SU-DHL-6 (cell line): ENCODE measurements at regions not wholly inside any gene's neighbourhood (a gene's known extent, or its start where the extent isn't known, plus 50 kb on each side); places are given as distances from the start of the nearest gene placed in this dataset.

Experiments
- H2AFZ ChIP-seq: fragments of 200-600 bp; sonication (generic); 2 replicates; pipeline ENCODE4 v1.6.1; 2014; ENCODE audit warnings: low read depth, mild to moderate bottlenecking, moderate library complexity, mixed read lengths, antibody characterized with exemption, low read length; ENCODE audit not compliant: severe bottlenecking
- H3F3A ChIP-seq: fragments of 200-600 bp; shearing (Covaris generic); 2 replicates; pipeline ENCODE4 v1.6.0; 2016; ENCODE audit warnings: antibody characterized with exemption, mild to moderate bottlenecking; ENCODE audit not compliant: insufficient read depth
- H3K27ac ChIP-seq: fragments of 200-600 bp; sonication (generic); 2 replicates; pipeline ENCODE4 v1.5.1; 2016; ENCODE audit warnings: low read depth, mild to moderate bottlenecking, low read length, moderate library complexity, mixed read lengths
- H3K27me3 ChIP-seq: fragments of 200-600 bp; sonication (generic), shearing (Covaris generic); 2 replicates; pipeline ENCODE4 v1.6.0; 2014; ENCODE audit warnings: mild to moderate bottlenecking, low read length
- H3K36me3 ChIP-seq: fragments of 200-600 bp; sonication (generic); 2 replicates; pipeline ENCODE4 v1.6.1; 2014; ENCODE audit warnings: mild to moderate bottlenecking, low read length, mixed read lengths
- H3K4me2 ChIP-seq: fragments of 300-600, 200-600 bp; shearing (Covaris generic), sonication (generic); 2 replicates; pipeline ENCODE4 v1.6.0; 2014; ENCODE audit warnings: low read length, low read depth, mild to moderate bottlenecking; ENCODE audit not compliant: poor library complexity, severe bottlenecking
- H3K4me3 ChIP-seq: fragments of 200-600 bp; sonication (generic); 2 replicates; pipeline ENCODE4 v1.5.1; 2014; ENCODE audit warnings: antibody characterized with exemption, low read length, mild to moderate bottlenecking, mixed read lengths; ENCODE audit not compliant: insufficient read depth, poor library complexity, severe bottlenecking
- H3K79me2 ChIP-seq: fragments of 200-600 bp; sonication (generic); 2 replicates; pipeline ENCODE4 v1.6.1; 2014; ENCODE audit warnings: mild to moderate bottlenecking, low read length, moderate library complexity; ENCODE audit not compliant: insufficient read depth
- H3K9ac ChIP-seq: fragments of 200-600 bp; sonication (generic); 2 replicates; pipeline ENCODE4 v1.7.0; 2014; ENCODE audit warnings: mild to moderate bottlenecking, low read length
- H3K9me2 ChIP-seq: fragments of 200-600 bp; sonication (generic); replicated peaks from 2 replicates; pipeline ENCODE4 v1.6.1; 2014; ENCODE audit warnings: low read length; ENCODE audit not compliant: insufficient read depth
- H3K9me3 ChIP-seq: fragments of 200-600 bp; sonication (generic); 2 replicates; pipeline ENCODE4 v1.6.1; 2014; ENCODE audit warnings: low read length, mixed read lengths; ENCODE audit not compliant: insufficient read depth
- H4K20me1 ChIP-seq: fragments of 200-600 bp; sonication (generic); 2 replicates; pipeline ENCODE4 v1.6.1; 2014; ENCODE audit warnings: low read depth, mild to moderate bottlenecking, antibody characterized with exemption, low read length, moderate library complexity, mixed read lengths
- EZH2phosphoT487 ChIP-seq: fragments of 200-600 bp; sonication (generic), shearing (Covaris generic); conservative IDR thresholded peaks from 2 replicates; pipeline ENCODE4 v1.6.1; 2018; ENCODE audit warnings: mild to moderate bottlenecking, antibody characterized with exemption, low read length, moderate library complexity, mixed read lengths
- TF ChIP-seq, protein P1 (sequence below): fragments of 200-600 bp; sonication (generic); IDR thresholded peaks from one replicate; pipeline ENCODE4 v1.5.1; 2017; ENCODE audit warnings: antibody characterized with exemption, mild to moderate bottlenecking, low read length, moderate library complexity; ENCODE audit not compliant: insufficient read depth, poor library complexity, severe bottlenecking

GRCh38 chr1:213697192-213697802, 290.5 kb upstream of the PROX1 start:
- H3K4me3 ChIP-seq, result no peak overlapping the region
- no peak overlapping the region for H2AFZ ChIP-seq
- TF ChIP-seq, protein P1, sequence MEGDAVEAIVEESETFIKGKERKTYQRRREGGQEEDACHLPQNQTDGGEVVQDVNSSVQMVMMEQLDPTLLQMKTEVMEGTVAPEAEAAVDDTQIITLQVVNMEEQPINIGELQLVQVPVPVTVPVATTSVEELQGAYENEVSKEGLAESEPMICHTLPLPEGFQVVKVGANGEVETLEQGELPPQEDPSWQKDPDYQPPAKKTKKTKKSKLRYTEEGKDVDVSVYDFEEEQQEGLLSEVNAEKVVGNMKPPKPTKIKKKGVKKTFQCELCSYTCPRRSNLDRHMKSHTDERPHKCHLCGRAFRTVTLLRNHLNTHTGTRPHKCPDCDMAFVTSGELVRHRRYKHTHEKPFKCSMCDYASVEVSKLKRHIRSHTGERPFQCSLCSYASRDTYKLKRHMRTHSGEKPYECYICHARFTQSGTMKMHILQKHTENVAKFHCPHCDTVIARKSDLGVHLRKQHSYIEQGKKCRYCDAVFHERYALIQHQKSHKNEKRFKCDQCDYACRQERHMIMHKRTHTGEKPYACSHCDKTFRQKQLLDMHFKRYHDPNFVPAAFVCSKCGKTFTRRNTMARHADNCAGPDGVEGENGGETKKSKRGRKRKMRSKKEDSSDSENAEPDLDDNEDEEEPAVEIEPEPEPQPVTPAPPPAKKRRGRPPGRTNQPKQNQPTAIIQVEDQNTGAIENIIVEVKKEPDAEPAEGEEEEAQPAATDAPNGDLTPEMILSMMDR, result no peak
- TF ChIP-seq EZH2phosphoT487, result no peak
- no peaks in the 10 kb centered on the region for H3K79me2 ChIP-seq
- H3K4me2 ChIP-seq, result no peak overlapping the region
- H3K9ac ChIP-seq, result no peak overlapping the region
- H4K20me1 ChIP-seq, result no peaks in the 10 kb centered on the region
- H3K36me3 ChIP-seq, result no peaks in the 10 kb centered on the region
- H3K27me3 ChIP-seq, result no peaks in the 10 kb centered on the region
- no peaks in the 10 kb centered on the region for H3F3A ChIP-seq
- H3K9me2 ChIP-seq, result no peaks in the 10 kb centered on the region
- H3K27ac ChIP-seq, result no peak overlapping the region
- H3K9me3 ChIP-seq, result no peaks in the 10 kb centered on the region

DNA sequence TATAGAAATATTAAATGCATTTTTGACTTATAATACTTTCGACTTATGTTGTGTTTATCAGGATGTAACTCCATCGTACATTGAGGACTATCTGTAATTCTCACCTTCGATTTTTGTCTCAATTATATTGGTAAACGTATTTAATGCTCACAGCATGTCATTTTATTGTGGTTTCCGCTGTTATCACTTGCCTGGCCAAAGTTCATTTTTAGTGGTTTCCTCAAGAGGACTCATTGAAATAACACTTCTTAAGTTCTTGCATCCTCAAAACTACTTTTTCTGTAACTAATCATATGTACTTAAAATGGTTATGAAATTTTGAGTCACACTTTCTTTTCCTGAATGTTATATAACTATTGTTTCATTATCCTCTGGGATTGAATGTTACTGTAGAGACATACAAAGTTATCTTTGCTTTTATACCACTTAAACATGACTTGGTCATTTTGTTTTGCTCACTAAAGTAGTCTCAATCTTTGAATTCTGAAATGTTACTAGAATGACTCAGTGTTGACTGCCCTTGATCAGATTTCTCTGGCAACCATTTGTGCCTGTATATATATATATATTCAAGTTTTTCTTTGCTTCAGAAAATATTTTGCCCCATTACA, 289.6 kb upstream of the PROX1 start:
- Histone ChIP-seq H3K4me2 (no peak overlapping the region), H4K20me1 (no peaks in the 10 kb centered on the region), H3K36me3 (no peaks in the 10 kb centered on the region), H3K9me3 (no peaks in the 10 kb centered on the region), H3K27me3 (no peaks in the 10 kb centered on the region), H3F3A (no peaks in the 10 kb centered on the region), H3K79me2 (no peaks in the 10 kb centered on the region), H2AFZ (no peak overlapping the region), H3K4me3 (no peak overlapping the region), H3K9ac (no peak overlapping the region), H3K27ac (no peak overlapping the region), H3K9me2 (no peaks in the 10 kb centered on the region)
- no peak for TF ChIP-seq EZH2phosphoT487
- TF ChIP-seq, protein P1, result no peak

- no peak for TF ChIP-seq EZH2phosphoT487
- TF ChIP-seq, protein P1, result no peak
- no peaks in the 10 kb centered on the region for H4K20me1 ChIP-seq
- no peak overlapping the region for H2AFZ ChIP-seq
- no peaks in the 10 kb centered on the region for H3K27me3 ChIP-seq
- H3K9me2 ChIP-seq, result no peaks in the 10 kb centered on the region
- no peak overlapping the region for H3K9ac ChIP-seq
- no peaks in the 10 kb centered on the region for H3K9me3 ChIP-seq
- H3F3A ChIP-seq, result no peaks in the 10 kb centered on the region
- H3K4me3 ChIP-seq, result no peak overlapping the region
- H3K36me3 ChIP-seq, result no peaks in the 10 kb centered on the region
- H3K79me2 ChIP-seq, result no peaks in the 10 kb centered on the region
- H3K4me2 ChIP-seq, result no peak overlapping the region
- no peak overlapping the region for H3K27ac ChIP-seq
These were observed 285.1 kb upstream of the PROX1 start for GRCh38 chr1:213702703-213703102.
